ENCODE measurements at regions not wholly inside any gene's neighbourhood (a gene's known extent, or its start where the extent isn't known, plus 50 kb on each side); places are given as distances from the start of the nearest gene placed in this dataset.

- TF ChIP-seq, protein P1, sequence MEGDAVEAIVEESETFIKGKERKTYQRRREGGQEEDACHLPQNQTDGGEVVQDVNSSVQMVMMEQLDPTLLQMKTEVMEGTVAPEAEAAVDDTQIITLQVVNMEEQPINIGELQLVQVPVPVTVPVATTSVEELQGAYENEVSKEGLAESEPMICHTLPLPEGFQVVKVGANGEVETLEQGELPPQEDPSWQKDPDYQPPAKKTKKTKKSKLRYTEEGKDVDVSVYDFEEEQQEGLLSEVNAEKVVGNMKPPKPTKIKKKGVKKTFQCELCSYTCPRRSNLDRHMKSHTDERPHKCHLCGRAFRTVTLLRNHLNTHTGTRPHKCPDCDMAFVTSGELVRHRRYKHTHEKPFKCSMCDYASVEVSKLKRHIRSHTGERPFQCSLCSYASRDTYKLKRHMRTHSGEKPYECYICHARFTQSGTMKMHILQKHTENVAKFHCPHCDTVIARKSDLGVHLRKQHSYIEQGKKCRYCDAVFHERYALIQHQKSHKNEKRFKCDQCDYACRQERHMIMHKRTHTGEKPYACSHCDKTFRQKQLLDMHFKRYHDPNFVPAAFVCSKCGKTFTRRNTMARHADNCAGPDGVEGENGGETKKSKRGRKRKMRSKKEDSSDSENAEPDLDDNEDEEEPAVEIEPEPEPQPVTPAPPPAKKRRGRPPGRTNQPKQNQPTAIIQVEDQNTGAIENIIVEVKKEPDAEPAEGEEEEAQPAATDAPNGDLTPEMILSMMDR (IDR thresholded peaks at IDR 0.05; ENCODE audit: low read length): no peak
- TF ChIP-seq EZH2 (optimal IDR thresholded peaks at IDR 0.05; ENCODE audit: low read depth, low read length): no peak
Observed at GRCh38 chr5:135632798-135633197, 54.0 kb upstream of the CXCL14 start.
